GM10266 (cell line): ENCODE measurements at regions not wholly inside any gene's neighbourhood (a gene's known extent, or its start where the extent isn't known, plus 50 kb on each side); places are given as distances from the start of the nearest gene placed in this dataset.
"Not testable (repeated sequence)": the region's sequence is repeated elsewhere in the genome, so short reads cannot be mapped to it uniquely, and the experiment has no call there.

Experiments used
- DNase-seq: peaks from one replicate; pipeline ENCODE4 v3.0.0; 2012; ENCODE audit errors: extremely low spot score
- TF ChIP-seq, protein P1 (sequence below): IDR thresholded peaks from 2 replicates; pipeline ENCODE4 v1.5.1; 2012; ENCODE audit warnings: mild to moderate bottlenecking, low read depth; ENCODE audit not compliant: control insufficient read depth, insufficient read depth; ENCODE audit errors: missing control alignments

DNA sequence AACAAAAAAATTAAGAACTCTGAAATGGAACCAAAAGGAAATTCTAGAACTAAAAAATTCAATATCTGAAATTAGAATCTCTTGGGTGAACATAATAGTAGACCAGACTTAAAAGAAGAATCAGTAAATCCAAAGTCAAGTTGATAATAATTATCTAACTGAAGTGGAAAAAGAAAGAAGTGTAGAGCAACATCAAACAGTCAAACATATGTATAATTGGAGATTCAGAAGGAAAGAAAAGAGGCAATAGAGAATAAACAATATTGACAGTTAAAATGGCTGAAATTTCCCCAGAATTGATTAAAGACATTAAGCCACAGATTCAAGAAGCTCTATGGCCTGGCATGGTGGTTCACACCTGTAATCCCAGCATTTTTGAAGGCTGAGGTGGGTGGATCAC is 383.6 kb downstream of the PREX1 start:
- no peak for DNase-seq
- TF ChIP-seq, protein P1, sequence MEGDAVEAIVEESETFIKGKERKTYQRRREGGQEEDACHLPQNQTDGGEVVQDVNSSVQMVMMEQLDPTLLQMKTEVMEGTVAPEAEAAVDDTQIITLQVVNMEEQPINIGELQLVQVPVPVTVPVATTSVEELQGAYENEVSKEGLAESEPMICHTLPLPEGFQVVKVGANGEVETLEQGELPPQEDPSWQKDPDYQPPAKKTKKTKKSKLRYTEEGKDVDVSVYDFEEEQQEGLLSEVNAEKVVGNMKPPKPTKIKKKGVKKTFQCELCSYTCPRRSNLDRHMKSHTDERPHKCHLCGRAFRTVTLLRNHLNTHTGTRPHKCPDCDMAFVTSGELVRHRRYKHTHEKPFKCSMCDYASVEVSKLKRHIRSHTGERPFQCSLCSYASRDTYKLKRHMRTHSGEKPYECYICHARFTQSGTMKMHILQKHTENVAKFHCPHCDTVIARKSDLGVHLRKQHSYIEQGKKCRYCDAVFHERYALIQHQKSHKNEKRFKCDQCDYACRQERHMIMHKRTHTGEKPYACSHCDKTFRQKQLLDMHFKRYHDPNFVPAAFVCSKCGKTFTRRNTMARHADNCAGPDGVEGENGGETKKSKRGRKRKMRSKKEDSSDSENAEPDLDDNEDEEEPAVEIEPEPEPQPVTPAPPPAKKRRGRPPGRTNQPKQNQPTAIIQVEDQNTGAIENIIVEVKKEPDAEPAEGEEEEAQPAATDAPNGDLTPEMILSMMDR, result no peak

GRCh38 chr20:48440916-48441315 is 386.9 kb downstream of the PREX1 start:
- DNase-seq, result no peak
- TF ChIP-seq, protein P1, result no peak

DNA sequence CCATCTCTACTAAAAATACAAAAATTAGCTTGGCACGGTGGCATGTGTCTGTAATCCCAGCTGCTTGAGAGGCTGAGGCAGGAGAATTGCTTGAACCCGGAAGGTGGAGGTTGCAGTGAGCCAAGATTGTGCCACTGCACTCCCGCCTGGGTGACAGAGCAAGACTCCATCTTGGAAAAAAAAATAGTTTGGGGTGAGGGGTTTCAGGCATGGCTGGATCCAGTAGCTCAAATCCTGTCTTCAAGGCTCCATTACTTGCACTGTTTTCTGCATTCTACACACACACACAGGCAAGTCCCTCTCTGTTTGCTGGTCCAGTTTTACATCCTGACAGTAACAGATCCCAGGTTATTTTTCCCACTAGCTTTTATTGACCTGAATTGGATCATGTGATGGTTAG is 387.5 kb downstream of the PREX1 start:
- DNase-seq, result not testable (repeated sequence)

- TF ChIP-seq, protein P1, result no peak
- no peak for DNase-seq
Observed at GRCh38 chr20:48437146-48437545, 390.7 kb downstream of the PREX1 start.

GRCh38 chr20:48436609-48437008 is 391.2 kb downstream of the PREX1 start:
- not testable (repeated sequence) for DNase-seq

- no peak for DNase-seq
- TF ChIP-seq, protein P1, result no peak
Observed at GRCh38 chr20:48433178-48433577, 394.6 kb downstream of the PREX1 start.

DNA sequence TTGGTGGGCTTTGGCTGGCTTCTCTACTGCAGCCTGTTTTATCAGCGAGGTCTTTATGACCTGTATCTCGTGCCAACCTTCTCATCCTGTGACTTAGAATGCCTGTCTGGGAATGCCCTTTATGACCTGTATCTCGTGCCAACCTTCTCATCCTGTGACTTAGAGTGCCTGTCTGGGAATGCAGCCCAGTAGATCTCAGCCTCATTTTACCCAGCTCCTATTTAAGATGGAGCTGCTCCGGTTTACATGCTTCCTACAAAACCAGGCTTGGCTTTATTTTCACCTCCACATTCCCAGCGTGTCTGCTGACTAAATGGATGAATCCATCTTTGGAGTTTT is 395.3 kb downstream of the PREX1 start:
- TF ChIP-seq, protein P1, result no peak
- no peak for DNase-seq

DNA sequence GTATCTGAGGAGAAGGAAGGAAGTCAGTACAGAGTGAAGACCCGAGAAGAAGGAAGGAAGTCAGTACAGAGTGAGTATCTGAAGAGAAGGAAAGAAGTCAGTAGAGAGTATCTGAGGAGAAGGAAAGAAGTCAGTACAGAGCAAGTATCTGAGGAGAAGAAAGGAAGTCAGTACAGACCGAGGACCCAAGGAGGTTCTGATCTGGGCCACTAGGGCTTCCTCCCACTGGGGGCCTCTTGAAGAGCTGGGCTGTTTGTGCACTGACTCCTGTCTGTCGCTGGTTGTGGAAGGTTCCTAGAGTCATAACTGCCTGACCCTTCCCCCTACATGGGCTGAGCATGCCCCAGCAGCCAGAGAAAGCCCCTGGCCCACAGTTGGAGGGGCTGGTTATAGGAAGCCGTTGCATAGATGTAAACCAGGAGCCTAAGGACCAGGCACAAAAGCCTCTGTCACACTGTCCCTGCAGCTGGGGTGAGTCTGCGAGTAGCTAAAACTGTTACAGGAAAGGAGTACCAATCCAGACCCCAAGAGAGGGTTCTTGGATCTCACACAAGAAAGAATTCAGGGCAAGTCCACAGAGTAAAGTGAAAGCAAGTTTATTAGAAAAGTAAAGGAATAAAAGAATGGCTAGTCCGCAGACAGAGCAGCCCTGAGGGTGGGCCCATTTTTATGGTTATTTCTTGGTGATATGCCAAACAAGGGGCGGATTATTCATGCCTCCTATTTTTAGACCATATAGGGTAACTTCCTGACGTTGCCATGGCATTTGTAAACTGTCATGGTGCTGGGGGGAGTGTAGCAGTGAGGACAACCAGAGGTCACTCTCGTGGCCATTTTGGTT is 395.9 kb downstream of the PREX1 start:
- no peak for DNase-seq
- TF ChIP-seq, protein P1, result no peak
